ENCODE measurements at regions not wholly inside any gene's neighbourhood (a gene's known extent, or its start where the extent isn't known, plus 50 kb on each side); places are given as distances from the start of the nearest gene placed in this dataset.
"Not testable (repeated sequence)": the region's sequence is repeated elsewhere in the genome, so short reads cannot be mapped to it uniquely, and the experiment has no call there.

DNA sequence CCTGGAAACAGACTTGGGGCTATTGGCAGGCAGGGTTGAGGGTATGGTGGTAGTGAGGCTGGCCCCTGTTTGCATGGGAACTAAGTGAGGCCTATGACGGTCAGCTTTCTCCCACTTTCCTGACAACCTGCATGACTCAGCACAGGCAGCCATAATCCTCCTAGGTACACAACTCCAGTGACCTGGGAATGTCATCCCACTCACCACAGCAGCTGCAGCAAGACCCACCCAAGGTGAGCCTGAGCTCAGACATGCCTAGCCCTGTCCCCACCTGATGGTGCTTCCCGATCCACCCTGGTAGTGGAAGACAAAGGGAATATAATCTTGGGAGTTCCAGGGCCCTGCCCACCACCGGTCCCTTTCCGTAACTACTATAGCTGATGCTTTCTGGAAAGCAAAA, 178.7 kb downstream of the NDUFS4 start (continued):
- TF ChIP-seq EGR2 (tag by site-specific recombination; IDR thresholded peaks at IDR 0.05; ENCODE audit: low read depth) (no peak), ZNF239 (tag by site-specific recombination; IDR thresholded peaks at IDR 0.05) (no peak), ZNF600 (tag by site-specific recombination; IDR thresholded peaks at IDR 0.05) (no peak), ZNF664 (tag by site-specific recombination; IDR thresholded peaks at IDR 0.05) (no peak), ZNF223 (tag by site-specific recombination; IDR thresholded peaks at IDR 0.05) (no peak), ZNF626 (tag by site-specific recombination; IDR thresholded peaks at IDR 0.05) (no peak), SP2 (tag by site-specific recombination; IDR thresholded peaks at IDR 0.05) (no peak)
- TF ChIP-seq, protein P1, sequence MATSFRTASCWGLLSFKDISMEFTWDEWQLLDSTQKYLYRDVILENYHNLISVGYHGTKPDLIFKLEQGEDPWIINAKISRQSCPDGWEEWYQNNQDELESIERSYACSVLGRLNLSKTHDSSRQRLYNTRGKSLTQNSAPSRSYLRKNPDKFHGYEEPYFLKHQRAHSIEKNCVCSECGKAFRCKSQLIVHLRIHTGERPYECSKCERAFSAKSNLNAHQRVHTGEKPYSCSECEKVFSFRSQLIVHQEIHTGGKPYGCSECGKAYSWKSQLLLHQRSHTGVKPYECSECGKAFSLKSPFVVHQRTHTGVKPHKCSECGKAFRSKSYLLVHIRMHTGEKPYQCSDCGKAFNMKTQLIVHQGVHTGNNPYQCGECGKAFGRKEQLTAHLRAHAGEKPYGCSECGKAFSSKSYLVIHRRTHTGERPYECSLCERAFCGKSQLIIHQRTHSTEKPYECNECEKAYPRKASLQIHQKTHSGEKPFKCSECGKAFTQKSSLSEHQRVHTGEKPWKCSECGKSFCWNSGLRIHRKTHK (tag by site-specific recombination; IDR thresholded peaks at IDR 0.05): no peak

DNA sequence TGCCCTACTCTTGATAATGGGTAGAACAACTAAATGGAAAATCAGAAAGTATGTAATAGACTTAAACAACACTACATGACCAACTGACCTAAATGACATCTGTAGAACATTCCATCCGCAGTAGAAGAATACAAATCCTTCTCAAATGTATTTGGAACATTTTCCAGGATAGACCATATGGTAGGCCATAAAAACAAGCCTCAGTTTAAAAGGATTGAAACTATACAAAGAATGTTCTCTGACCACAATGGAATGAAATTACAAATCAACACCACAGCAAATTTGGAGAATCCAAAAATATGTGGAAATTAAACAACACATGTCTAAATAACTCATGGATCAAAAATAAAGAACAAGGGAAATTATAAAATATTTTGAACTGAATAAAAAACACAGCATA, 189.2 kb downstream of the NDUFS4 start:
- ChIA-PET CTCF (interaction anchor here (0.6 kb wide), 1 partner anchor 506 kb away, joined by 3 read pairs; no protein-coding TSS in a partner anchor), POLR2A (no interaction called here)
- no peak overlapping the region for H3K4me3 ChIP-seq (ENCODE audit: low read depth, low read length)
- H3K4me1 ChIP-seq (ENCODE audit: control insufficient read depth, insufficient read depth, low read length): no peaks in the 10 kb centered on the region
- no peaks in the 10 kb centered on the region for H3K36me3 ChIP-seq (ENCODE audit: control insufficient read depth in 2 of 2, insufficient read depth in 1 of 2, low read length in 2 of 2)
- no peak overlapping the region for H3K27ac ChIP-seq (ENCODE audit: extremely low read depth, low read depth, low read length)
- TF ChIP-seq, protein P2, sequence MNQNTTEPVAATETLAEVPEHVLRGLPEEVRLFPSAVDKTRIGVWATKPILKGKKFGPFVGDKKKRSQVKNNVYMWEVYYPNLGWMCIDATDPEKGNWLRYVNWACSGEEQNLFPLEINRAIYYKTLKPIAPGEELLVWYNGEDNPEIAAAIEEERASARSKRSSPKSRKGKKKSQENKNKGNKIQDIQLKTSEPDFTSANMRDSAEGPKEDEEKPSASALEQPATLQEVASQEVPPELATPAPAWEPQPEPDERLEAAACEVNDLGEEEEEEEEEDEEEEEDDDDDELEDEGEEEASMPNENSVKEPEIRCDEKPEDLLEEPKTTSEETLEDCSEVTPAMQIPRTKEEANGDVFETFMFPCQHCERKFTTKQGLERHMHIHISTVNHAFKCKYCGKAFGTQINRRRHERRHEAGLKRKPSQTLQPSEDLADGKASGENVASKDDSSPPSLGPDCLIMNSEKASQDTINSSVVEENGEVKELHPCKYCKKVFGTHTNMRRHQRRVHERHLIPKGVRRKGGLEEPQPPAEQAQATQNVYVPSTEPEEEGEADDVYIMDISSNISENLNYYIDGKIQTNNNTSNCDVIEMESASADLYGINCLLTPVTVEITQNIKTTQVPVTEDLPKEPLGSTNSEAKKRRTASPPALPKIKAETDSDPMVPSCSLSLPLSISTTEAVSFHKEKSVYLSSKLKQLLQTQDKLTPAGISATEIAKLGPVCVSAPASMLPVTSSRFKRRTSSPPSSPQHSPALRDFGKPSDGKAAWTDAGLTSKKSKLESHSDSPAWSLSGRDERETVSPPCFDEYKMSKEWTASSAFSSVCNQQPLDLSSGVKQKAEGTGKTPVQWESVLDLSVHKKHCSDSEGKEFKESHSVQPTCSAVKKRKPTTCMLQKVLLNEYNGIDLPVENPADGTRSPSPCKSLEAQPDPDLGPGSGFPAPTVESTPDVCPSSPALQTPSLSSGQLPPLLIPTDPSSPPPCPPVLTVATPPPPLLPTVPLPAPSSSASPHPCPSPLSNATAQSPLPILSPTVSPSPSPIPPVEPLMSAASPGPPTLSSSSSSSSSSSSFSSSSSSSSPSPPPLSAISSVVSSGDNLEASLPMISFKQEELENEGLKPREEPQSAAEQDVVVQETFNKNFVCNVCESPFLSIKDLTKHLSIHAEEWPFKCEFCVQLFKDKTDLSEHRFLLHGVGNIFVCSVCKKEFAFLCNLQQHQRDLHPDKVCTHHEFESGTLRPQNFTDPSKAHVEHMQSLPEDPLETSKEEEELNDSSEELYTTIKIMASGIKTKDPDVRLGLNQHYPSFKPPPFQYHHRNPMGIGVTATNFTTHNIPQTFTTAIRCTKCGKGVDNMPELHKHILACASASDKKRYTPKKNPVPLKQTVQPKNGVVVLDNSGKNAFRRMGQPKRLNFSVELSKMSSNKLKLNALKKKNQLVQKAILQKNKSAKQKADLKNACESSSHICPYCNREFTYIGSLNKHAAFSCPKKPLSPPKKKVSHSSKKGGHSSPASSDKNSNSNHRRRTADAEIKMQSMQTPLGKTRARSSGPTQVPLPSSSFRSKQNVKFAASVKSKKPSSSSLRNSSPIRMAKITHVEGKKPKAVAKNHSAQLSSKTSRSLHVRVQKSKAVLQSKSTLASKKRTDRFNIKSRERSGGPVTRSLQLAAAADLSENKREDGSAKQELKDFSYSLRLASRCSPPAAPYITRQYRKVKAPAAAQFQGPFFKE (tag by site-specific recombination; IDR thresholded peaks at IDR 0.05; ENCODE audit: borderline replicate concordance): no peak
- TF ChIP-seq ZNF174 (tag by site-specific recombination; IDR thresholded peaks at IDR 0.05): no peak
- TF ChIP-seq ZNF24 (tag by site-specific recombination; IDR thresholded peaks at IDR 0.05): no peak
- TF ChIP-seq ZNF202 (tag by site-specific recombination; IDR thresholded peaks at IDR 0.05; ENCODE audit: borderline replicate concordance): no peak
- no peaks in the 10 kb centered on the region for H3K9me3 ChIP-seq (ENCODE audit: control insufficient read depth, insufficient read depth, low read depth, low read length)

DNA sequence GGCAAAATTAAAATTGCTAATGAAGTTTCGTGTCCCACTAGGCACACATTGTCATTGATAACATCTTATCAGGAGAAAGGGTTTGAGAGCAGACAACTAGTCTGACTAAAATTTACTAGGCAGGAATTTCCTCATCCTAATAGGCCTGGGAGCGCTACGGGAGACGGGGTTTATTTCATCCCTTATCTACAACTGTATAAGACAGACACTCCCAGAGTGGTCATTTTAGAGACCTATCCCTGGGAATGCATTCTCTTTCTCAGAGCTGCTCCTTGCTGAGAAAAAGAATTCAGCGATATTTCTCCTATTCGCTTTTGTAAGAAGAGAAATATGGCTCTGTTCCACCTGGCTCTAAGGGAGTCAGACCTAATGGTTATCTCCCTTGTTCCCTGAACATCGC, 191.8 kb downstream of the NDUFS4 start:
- POLR2A ChIA-PET; H3K36me3 ChIP-seq (ENCODE audit: control insufficient read depth in 2 of 2, insufficient read depth in 1 of 2, low read length in 2 of 2); CTCF ChIA-PET; H3K4me1 ChIP-seq (ENCODE audit: control insufficient read depth, insufficient read depth, low read length); H3K4me3 ChIP-seq (ENCODE audit: low read depth, low read length); H3K9me3 ChIP-seq (ENCODE audit: control insufficient read depth, insufficient read depth, low read depth, low read length); H3K27ac ChIP-seq (ENCODE audit: extremely low read depth, low read depth, low read length): not testable (repeated sequence)
- TF ChIP-seq SETDB1 (IDR thresholded peaks at IDR 0.05; ENCODE audit: insufficient read length, low read length): peak; percentile 84

DNA sequence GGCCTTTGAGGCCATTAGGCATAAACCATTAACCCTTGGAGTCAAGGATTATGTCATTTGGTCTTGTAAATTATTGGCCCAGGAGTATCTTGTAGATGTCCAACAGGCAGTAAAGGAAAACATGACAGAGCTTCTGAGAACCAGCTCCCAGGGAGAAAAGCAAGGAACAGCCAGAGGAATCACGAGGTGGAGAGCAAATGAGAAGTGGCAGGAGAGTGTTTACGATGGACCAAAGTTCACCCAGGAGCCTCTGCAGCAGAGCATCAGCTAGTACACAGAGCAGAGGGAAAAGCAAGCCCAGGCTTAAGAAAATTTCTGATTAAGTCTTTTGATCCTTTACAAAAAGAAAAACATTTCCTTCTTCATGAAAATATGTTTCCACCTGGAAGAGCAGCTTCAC, 206.2 kb downstream of the NDUFS4 start:
- POLR2A ChIA-PET: no interaction called here
- Histone ChIP-seq H3K9me3 (ENCODE audit: control insufficient read depth, insufficient read depth, low read depth, low read length) (no peaks in the 10 kb centered on the region), H3K4me3 (ENCODE audit: low read depth, low read length) (no peak overlapping the region), H3K27ac (ENCODE audit: extremely low read depth, low read depth, low read length) (no peak overlapping the region), H3K4me1 (ENCODE audit: control insufficient read depth, insufficient read depth, low read length) (no peaks in the 10 kb centered on the region), H3K36me3 (ENCODE audit: control insufficient read depth in 2 of 2, insufficient read depth in 1 of 2, low read length in 2 of 2) (no peaks in the 10 kb centered on the region)
- CTCF ChIA-PET: no interaction called here
- TF ChIP-seq SP3 (tag by site-specific recombination; IDR thresholded peaks at IDR 0.05) (no peak), ZNF521 (tag by site-specific recombination; IDR thresholded peaks at IDR 0.05) (no peak), ZNF19 (tag by site-specific recombination; IDR thresholded peaks at IDR 0.05; ENCODE audit: low read depth) (no peak), ZXDB (tag by site-specific recombination; IDR thresholded peaks at IDR 0.05) (no peak), ZNF596 (tag by site-specific recombination; IDR thresholded peaks at IDR 0.05) (no peak), GFI1B (tag by site-specific recombination; IDR thresholded peaks at IDR 0.05) (no peak), ZNF658 (tag by site-specific recombination; IDR thresholded peaks at IDR 0.05) (no peak), ZNF211 (tag by site-specific recombination; IDR thresholded peaks at IDR 0.05; ENCODE audit: low read depth) (no peak), ZNF792 (tag by site-specific recombination; IDR thresholded peaks at IDR 0.05) (no peak), ZBTB8A (tag by site-specific recombination; IDR thresholded peaks at IDR 0.05) (no peak), ZNF350 (tag by site-specific recombination; IDR thresholded peaks at IDR 0.05) (no peak)
- TF ChIP-seq, protein P3, sequence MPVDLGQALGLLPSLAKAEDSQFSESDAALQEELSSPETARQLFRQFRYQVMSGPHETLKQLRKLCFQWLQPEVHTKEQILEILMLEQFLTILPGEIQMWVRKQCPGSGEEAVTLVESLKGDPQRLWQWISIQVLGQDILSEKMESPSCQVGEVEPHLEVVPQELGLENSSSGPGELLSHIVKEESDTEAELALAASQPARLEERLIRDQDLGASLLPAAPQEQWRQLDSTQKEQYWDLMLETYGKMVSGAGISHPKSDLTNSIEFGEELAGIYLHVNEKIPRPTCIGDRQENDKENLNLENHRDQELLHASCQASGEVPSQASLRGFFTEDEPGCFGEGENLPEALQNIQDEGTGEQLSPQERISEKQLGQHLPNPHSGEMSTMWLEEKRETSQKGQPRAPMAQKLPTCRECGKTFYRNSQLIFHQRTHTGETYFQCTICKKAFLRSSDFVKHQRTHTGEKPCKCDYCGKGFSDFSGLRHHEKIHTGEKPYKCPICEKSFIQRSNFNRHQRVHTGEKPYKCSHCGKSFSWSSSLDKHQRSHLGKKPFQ (tag by site-specific recombination; IDR thresholded peaks at IDR 0.05): no peak

Measured in HEK293 (cell line).